Gastrocnemius medialis (tissue), 4 donors: ENCODE measurements at regions not wholly inside any gene's neighbourhood (a gene's known extent, or its start where the extent isn't known, plus 50 kb on each side); places are given as distances from the start of the nearest gene placed in this dataset.

Experiments
- ATAC-seq, 2 donors: fragments of 150-250 bp; one replicate each; pipeline ENCODE4 v1.9.1; 2016
- DNase-seq, 2 donors: peaks; one replicate each; pipeline ENCODE4 v3.0.0-alpha.2; 2019
- H3K27ac ChIP-seq, 4 donors: fragments of 200-600 bp; sonication (generic); 1 replicate in 1 of 4; 2 replicates in 3 of 4; pipeline ENCODE4 v1.5.1; 2016 to 2018; ENCODE audit warnings: mild to moderate bottlenecking in 2 of 4, moderate library complexity in 1 of 4
- H3K27me3 ChIP-seq, 3 donors: fragments of 200-600 bp; sonication (generic) in 2 of 3; 1 replicate in 1 of 3; 2 replicates in 2 of 3; pipeline versions ENCODE4 v1.5.1 to v1.6.0; 2016 to 2019; ENCODE audit warnings: mild to moderate bottlenecking in 1 of 3, moderate library complexity in 1 of 3
- H3K36me3 ChIP-seq, 2 donors: fragments of 200-600 bp; sonication (generic) in 1 of 2; one replicate each; pipeline ENCODE4 v1.5.1; 2017 to 2018
- H3K4me1 ChIP-seq, 2 donors: fragments of 200-600 bp; sonication (generic) in 1 of 2; one replicate each; pipeline ENCODE4 v1.5.1; 2016 to 2017; ENCODE audit warnings: mild to moderate bottlenecking in 2 of 2
- H3K4me3 ChIP-seq, 4 donors: fragments of 200-600 bp; sonication (generic) in 3 of 4; 1 replicate in 1 of 4; 2 replicates in 3 of 4; pipeline ENCODE4 v1.5.1; 2016 to 2019; ENCODE audit warnings: mild to moderate bottlenecking in 2 of 4
- H3K9me3 ChIP-seq, 3 donors: fragments of 200-600 bp; sonication (generic) in 2 of 3; 1 replicate in 1 of 3; 2 replicates in 2 of 3; pipeline ENCODE4 v1.5.1; 2016 to 2019
- POLR2A ChIP-seq, 2 donors: fragments of 450-650 bp; IDR thresholded peaks; one replicate each; pipeline ENCODE4 v1.6.1; 2017; ENCODE audit warnings: antibody characterized with exemption in 2 of 2, mild to moderate bottlenecking in 2 of 2, moderate library complexity in 2 of 2
- in situ Hi-C, 4 donors: fragments of 200-750 bp; cut with MboI; loops; one replicate each; pipeline versions ENCODE4 v1.15.0 to v1.8.0; 2017; ENCODE audit warnings: low sequenced_read_pairs in 4 of 4
- intact Hi-C: fragments of 100-400 bp; cut with DNase I; formaldehyde crosslinking; loops from one replicate; pipeline ENCODE4 v1.15.1; 2023; ENCODE audit warnings: low total_unique reads
- TF ChIP-seq, protein P1 (sequence below), 5 experiments: fragments of 450-650 bp in 3 of 5; fragments of 200-600 bp in 2 of 5; sonication (generic) in 2 of 5; IDR thresholded peaks in 4 of 5; conservative IDR thresholded peaks in 1 of 5; 1 replicate in 4 of 5; 2 replicates in 1 of 5; pipeline ENCODE4 v1.5.1; 2016 to 2019; ENCODE audit warnings: antibody characterized with exemption in 5 of 5, mild to moderate bottlenecking in 3 of 5, moderate library complexity in 3 of 5

DNA sequence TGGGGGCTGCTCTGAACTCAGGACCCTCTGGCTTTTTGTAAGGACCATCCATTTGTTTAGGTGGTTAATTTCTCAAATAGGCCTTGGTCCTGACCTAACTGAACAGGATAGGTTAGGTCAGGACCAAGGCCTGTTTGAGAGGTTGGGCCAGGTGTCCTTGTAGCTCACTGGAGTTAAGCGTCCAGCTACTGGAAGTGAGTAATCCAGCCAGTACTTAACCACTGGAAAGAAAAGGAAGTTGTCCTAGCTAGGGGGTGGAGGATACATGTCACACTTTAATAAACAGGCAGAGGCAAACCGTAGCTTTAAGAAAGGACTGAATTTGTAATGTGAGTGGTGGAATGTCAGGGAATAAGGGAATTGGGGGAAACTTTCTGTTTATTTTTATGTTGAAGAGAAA lies 96.0 kb downstream of the GPR85 start:
- Histone ChIP-seq H3K4me1 (no peaks in the 10 kb centered on the region), H3K9me3 (no peaks in the 10 kb centered on the region), H3K27ac (no peak overlapping the region), H3K36me3 (no peaks in the 10 kb centered on the region), H3K4me3 (no peak overlapping the region), H3K27me3 (no peaks in the 10 kb centered on the region)
- DNase-seq (no peak), ATAC-seq (no peak)
- intact Hi-C loops = no loop called here
- no peak for TF ChIP-seq POLR2A (IDR thresholded peaks at IDR 0.05)
- TF ChIP-seq, protein P1, sequence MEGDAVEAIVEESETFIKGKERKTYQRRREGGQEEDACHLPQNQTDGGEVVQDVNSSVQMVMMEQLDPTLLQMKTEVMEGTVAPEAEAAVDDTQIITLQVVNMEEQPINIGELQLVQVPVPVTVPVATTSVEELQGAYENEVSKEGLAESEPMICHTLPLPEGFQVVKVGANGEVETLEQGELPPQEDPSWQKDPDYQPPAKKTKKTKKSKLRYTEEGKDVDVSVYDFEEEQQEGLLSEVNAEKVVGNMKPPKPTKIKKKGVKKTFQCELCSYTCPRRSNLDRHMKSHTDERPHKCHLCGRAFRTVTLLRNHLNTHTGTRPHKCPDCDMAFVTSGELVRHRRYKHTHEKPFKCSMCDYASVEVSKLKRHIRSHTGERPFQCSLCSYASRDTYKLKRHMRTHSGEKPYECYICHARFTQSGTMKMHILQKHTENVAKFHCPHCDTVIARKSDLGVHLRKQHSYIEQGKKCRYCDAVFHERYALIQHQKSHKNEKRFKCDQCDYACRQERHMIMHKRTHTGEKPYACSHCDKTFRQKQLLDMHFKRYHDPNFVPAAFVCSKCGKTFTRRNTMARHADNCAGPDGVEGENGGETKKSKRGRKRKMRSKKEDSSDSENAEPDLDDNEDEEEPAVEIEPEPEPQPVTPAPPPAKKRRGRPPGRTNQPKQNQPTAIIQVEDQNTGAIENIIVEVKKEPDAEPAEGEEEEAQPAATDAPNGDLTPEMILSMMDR (IDR thresholded peaks at IDR 0.05 in 4 of 5, conservative IDR thresholded peaks at IDR 0.05 in 1 of 5) = no peak
- in situ Hi-C loops = no loop called here

GRCh38 chr7:112989531-112989930 lies 97.1 kb downstream of the GPR85 start:
- Histone ChIP-seq H3K4me3 (no peak overlapping the region), H3K27me3 (no peaks in the 10 kb centered on the region), H3K36me3 (no peaks in the 10 kb centered on the region), H3K27ac (no peak overlapping the region), H3K9me3 (no peaks in the 10 kb centered on the region), H3K4me1 (no peaks in the 10 kb centered on the region)
- in situ Hi-C loops = no loop called here
- intact Hi-C loops = no loop called here
- no peak for ATAC-seq
- DNase-seq = no peak
- TF ChIP-seq POLR2A (IDR thresholded peaks at IDR 0.05) = no peak
- TF ChIP-seq, protein P1 (IDR thresholded peaks at IDR 0.05 in 4 of 5, conservative IDR thresholded peaks at IDR 0.05 in 1 of 5) = no peak

DNA sequence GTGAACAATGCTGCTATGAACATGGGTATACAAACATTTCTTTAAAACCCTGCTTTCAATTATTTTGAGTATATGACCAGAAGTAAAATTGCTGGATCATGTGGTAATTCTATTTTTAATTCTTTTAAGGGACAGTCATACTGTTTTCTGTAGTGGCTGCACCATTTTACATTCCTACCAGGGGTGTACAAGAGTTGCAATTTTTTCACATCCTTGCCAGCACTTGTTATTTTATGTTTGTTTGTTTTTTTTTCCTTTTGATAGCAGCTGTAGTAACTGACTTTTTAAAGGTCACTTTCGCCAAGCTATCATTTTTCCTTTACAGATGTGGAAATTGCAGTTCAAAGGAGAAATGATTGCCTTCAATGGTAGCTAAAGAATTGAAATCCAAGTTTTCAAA lies 99.5 kb downstream of the GPR85 start:
- no peak for DNase-seq
- Histone ChIP-seq H3K36me3 (no peaks in the 10 kb centered on the region), H3K27me3 (no peaks in the 10 kb centered on the region), H3K9me3 (no peaks in the 10 kb centered on the region), H3K4me3 (no peak overlapping the region), H3K27ac (no peak overlapping the region), H3K4me1 (no peaks in the 10 kb centered on the region)
- in situ Hi-C loops (no loop called here), intact Hi-C loops (no loop called here)
- TF ChIP-seq POLR2A (IDR thresholded peaks at IDR 0.05) = no peak
- TF ChIP-seq, protein P1 (IDR thresholded peaks at IDR 0.05 in 4 of 5, conservative IDR thresholded peaks at IDR 0.05 in 1 of 5) = no peak
- no peak for ATAC-seq

GRCh38 chr7:112986256-112987031 lies 100.2 kb downstream of the GPR85 start:
- Histone ChIP-seq H3K4me1 (no peaks in the 10 kb centered on the region), H3K9me3 (no peaks in the 10 kb centered on the region), H3K27ac (no peak overlapping the region), H3K27me3 (no peaks in the 10 kb centered on the region), H3K36me3 (no peaks in the 10 kb centered on the region), H3K4me3 (no peak overlapping the region)
- in situ Hi-C loops (no loop called here), intact Hi-C loops (no loop called here)
- no peak for DNase-seq
- no peak for TF ChIP-seq POLR2A (IDR thresholded peaks at IDR 0.05)
- TF ChIP-seq, protein P1 (IDR thresholded peaks at IDR 0.05 in 4 of 5, conservative IDR thresholded peaks at IDR 0.05 in 1 of 5) = no peak
- no peak for ATAC-seq
